Testis (tissue), 2 donors: ENCODE measurements at regions not wholly inside any gene's neighbourhood (a gene's known extent, or its start where the extent isn't known, plus 50 kb on each side); places are given as distances from the start of the nearest gene placed in this dataset.

Experiments
- POLR2A ChIP-seq: fragments of 450-650 bp; IDR thresholded peaks from one replicate; pipeline ENCODE4 v1.6.1; 2017; ENCODE audit warnings: antibody characterized with exemption, mild to moderate bottlenecking, moderate library complexity
- TF ChIP-seq, protein P1 (sequence below), 3 experiments: fragments of 450-650 bp in 2 of 3; fragments of 200-600 bp in 1 of 3; sonication (generic) in 1 of 3; IDR thresholded peaks; one replicate each; pipeline ENCODE4 v1.5.1; 2016 to 2019; ENCODE audit warnings: antibody characterized with exemption in 3 of 3, mild to moderate bottlenecking in 2 of 3, moderate library complexity in 1 of 3

- TF ChIP-seq, protein P1, sequence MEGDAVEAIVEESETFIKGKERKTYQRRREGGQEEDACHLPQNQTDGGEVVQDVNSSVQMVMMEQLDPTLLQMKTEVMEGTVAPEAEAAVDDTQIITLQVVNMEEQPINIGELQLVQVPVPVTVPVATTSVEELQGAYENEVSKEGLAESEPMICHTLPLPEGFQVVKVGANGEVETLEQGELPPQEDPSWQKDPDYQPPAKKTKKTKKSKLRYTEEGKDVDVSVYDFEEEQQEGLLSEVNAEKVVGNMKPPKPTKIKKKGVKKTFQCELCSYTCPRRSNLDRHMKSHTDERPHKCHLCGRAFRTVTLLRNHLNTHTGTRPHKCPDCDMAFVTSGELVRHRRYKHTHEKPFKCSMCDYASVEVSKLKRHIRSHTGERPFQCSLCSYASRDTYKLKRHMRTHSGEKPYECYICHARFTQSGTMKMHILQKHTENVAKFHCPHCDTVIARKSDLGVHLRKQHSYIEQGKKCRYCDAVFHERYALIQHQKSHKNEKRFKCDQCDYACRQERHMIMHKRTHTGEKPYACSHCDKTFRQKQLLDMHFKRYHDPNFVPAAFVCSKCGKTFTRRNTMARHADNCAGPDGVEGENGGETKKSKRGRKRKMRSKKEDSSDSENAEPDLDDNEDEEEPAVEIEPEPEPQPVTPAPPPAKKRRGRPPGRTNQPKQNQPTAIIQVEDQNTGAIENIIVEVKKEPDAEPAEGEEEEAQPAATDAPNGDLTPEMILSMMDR (IDR thresholded peaks at IDR 0.05): no peak
- no peak for TF ChIP-seq POLR2A
Observed at GRCh38 chr4:127540497-127541025, 92.2 kb upstream of the INTU start.
